ENCODE measurements at regions not wholly inside any gene's neighbourhood (a gene's known extent, or its start where the extent isn't known, plus 50 kb on each side); places are given as distances from the start of the nearest gene placed in this dataset.
"Not testable (repeated sequence)": the region's sequence is repeated elsewhere in the genome, so short reads cannot be mapped to it uniquely, and the experiment has no call there.

DNA sequence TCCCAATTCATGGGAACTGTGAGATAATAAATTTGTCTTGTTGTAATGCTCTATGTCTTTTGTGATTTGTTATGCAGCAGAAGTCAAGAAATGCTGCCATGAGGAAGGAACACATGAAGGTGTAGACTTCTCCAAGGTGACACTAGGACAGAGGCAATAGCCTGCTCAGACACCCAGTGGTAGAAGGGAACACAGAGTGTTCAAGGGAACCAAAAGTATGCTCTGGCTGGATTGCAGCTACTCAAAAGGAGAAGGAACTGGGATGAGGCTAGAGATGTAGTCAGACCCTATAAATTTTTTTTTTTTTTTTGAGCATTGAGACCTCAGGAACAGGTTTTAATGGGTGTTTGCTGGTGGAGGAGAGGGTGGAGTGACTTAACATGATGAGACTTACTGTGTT is 232.5 kb downstream of the PARP8 start:
- no peak overlapping the region for H3K4me3 ChIP-seq (ENCODE audit: low read length)
- no peak for TF ChIP-seq ZNF274 (IDR thresholded peaks at IDR 0.05; ENCODE audit: low read depth, low read length)

DNA sequence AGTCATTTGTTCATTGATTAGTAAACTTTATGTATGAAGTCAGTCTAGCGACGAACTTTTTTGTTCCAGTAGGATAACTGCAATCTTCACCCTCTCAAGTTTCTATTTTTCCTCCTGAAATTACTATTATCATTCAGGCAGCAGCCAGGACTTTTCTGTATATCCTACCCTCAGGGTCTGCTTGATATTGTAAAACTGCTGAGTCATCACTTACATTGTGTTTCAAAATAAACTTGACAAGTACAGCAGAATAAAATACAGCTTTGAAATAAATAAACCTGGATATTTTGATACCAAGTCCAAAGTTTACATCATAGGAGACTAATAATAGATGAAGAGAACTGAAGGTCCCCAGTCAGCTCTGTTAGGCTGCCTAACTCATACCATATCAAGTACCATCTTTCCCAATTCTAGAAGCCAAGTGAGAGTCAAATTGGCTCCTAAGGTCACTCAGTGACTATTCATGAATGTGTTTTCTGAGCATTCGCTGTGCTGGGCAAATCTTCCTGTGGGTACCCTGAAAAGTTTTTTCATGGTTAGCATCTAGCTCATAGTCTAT is 234.6 kb downstream of the PARP8 start:
- TF ChIP-seq ZNF274 (IDR thresholded peaks at IDR 0.05; ENCODE audit: low read depth, low read length), result no peak
- H3K4me3 ChIP-seq (ENCODE audit: low read length), result no peak overlapping the region

DNA sequence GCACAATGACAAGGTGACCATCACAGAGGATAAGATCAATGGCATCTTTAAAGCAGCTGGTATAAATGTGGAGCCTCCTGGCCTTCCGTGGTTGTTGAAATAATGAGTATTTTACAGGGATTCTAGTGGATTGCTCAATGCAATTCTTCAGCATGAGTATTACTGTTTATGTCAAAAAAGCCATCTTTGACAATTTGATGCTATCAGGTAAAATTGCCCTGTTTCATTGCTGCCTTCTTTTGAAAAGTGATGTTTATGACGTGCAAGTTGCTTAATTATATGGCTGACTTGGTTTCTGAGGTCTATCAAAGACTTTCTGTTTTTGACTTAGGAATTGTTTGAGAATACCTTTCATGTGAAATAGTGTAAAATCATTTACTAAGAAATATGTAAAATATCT is 237.2 kb downstream of the PARP8 start:
- no peak overlapping the region for H3K4me3 ChIP-seq (ENCODE audit: low read length)
- TF ChIP-seq ZNF274 (IDR thresholded peaks at IDR 0.05; ENCODE audit: low read depth, low read length), result no peak

DNA sequence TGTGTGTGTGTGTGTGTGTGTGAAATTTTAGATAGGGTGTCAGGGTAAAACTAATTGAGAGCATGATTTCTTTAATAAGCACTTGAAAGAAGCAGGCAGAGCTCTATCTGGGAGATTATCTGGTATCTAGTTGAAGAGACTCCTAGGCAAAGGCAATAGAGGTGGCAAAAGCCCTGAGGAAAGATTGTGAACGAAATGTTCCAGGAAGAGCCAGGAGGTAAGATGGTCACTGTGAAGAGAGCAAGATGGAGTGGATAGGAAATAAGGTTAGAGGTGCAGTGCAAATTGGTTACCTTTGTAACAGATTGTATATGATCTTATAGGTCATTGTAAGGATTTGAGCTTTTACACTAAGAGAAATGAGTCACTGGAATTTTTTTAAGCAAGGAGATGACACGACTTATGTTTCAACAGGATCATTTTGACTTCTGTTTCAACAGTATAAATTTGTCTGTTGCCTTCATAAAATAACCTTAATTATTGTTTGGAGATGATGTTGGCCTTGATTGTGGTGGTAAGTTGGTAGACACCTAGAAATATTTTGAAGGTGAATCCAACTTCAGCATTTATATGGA is 239.6 kb downstream of the PARP8 start:
- H3K4me3 ChIP-seq (ENCODE audit: low read length), result no peak overlapping the region
- no peak for TF ChIP-seq ZNF274 (IDR thresholded peaks at IDR 0.05; ENCODE audit: low read depth, low read length)

DNA sequence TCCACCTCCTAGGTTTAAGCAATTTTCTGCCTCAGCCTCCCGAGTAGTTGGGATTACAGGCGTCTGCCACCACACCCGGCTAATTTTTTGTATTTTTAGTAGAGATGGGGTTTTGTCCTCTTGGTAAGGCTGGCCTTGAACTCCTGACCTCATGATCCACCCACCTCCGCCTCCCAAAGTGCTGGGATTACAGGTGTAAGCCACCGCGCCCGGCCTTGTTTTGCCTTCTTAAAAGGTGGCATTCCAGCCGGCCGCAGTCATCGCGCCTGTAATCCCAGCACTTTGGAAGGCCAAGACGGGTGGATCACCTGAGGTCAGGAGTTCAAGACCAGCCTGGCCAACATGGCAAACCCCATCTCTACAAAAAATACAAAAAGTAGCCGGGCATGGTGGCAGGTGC is 253.7 kb downstream of the PARP8 start:
- not testable (repeated sequence) for H3K4me3 ChIP-seq (ENCODE audit: low read length)

DNA sequence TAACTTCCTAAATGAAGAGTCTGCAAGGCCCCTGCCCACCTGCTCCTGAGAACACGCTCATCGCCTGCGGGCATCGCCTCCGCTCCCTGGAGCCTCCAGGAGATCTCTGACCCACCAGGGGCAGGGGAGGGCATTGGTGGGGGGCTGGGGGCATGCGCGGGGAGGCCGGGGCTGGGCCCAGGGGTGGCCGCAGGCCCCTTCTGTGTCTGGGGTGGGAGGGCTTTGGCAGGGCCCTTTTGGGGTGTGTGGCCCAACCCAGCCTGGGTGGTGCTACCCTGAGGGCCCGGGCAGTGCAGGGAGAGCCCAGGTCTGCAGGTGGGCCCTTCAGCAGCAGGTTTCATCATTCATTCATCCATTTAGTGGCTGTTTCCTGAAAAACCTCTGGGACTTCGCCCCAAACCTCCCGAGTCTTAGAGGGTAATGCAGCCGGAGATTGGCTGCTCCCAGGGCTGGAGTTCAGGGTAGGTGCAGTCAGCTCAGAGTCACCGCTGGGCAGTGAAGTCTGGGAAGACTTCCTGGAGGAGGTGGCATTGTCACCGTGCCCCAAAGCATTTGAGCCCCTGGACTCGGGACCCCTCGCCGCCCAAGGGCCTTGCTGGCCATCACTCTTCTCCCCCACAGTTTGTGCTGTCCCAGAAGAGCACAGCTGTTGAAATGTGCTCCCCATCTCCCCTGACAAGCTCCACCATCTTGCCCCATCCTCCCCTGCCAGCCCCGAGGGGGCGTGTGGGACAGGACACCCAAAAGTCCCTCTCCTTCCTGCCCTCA is 255.1 kb downstream of the PARP8 start:
- TF ChIP-seq ZNF274 (IDR thresholded peaks at IDR 0.05; ENCODE audit: low read depth, low read length), result no peak
- H3K4me3 ChIP-seq (ENCODE audit: low read length), result no peak overlapping the region

DNA sequence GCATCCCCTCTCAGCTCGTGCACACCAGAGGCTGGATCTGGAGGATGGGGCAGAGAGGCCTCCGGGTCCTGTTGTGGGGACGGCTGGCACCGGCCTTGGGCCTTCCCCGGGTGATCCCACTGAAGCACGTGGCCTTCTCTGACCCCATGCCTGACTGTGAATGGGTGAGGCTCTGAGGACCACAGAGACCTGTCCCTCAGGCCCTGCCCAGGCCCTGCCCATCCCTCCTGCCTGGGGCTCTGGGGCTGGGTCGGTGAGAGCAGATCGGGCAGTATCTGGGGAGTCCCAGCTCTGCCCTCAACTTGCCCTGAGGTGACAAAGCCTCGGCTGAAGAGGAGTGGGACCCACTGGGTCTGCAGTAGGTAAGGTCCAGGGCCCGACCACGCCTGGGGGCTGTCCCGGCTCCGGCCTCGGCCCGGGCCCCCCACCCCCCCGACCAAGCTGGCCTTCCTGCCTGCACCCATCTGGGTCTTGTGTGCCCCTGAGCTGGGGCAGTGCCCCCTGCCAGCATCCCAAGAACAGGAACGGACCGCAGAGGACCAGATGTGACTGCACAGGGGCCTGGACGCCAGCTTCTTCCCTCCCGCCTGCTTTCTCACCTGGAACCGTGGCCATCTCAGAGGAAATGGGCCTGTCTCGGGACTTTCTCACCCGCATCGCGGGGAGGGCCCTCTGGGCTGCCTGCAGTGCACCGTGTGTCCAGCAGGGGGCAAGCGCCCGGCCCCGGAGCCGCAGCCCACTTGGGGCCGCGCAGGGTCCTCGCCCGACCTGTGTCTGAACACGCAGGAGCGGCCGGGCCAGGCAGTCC is 255.9 kb downstream of the PARP8 start:
- H3K4me3 ChIP-seq (ENCODE audit: low read length), result not testable (repeated sequence)

DNA sequence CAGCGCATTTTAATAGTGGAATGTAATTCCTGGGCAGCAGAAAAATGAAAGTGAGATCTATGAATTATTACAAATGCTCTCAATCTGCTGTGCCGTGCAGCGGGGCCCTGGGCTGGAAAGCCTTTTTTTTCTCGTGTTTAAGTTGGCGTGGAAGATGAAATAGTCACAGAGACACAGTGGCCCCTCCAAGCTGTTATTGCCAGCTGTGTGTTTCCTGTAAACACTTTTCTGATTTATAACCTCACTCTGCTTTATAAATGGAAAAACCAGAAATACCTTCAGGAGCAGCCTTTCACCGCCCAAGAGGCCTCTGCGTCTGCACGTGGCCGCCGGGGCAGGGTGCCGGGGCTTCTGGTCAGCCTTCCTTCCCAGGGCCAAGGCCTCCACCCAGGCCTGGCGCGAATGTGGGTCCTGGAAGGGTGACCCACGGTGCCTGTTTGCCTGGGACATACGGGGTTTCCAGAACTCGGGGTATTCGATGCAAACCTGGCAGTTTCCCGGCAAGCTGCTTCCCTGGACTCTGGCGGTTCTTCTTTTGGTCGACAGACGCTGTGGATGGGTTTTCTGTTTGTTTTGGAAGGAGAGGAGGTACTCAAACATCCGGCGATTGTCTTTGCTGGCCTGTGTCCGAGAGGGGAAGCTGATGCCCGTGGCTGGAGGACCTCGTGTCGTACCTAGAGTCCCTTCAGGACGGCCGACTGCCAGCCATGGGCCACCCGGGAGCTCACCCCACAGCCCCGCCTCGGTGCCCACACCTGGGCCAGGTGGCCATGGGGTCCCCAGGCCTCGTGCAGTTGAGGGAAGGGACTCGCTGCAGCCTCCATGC is 256.7 kb downstream of the PARP8 start:
- H3K4me3 ChIP-seq (ENCODE audit: low read length), result no peak overlapping the region
- no peak for TF ChIP-seq ZNF274 (IDR thresholded peaks at IDR 0.05; ENCODE audit: low read depth, low read length)

DNA sequence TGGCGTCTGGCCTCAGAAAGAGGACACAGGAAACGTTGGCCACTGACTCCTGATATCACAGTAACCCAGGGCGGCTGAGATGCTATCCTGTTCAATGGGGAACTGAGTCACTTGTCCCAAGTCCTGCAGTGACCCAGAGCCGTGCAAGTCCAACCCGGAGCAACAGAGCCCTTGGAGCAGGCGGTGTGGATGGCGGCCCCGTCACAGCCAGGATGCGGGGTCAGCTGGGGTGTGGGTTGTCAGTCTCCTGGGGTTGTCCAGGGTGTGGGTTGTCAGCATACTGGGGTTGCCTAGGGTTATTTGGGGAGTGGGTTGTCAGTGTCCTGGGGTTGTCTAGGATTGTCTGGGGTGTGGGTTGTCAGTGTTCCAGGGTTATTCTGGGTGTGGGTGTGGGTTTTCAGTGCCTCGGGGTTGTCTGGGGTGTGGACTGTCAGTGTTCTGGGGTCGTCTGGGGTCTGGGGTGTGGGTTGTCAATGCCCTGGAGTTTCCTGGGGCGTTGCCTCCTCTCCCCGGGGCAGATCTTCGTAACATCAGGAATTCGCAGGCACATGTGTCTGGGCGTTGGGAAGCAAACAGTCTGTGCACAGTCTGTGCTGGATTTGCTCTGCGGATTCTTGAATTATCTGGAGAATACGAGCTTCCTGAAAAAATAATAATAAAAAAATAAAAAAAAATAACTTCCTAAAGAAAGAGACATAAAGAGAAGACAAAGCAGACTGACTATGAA is 257.5 kb downstream of the PARP8 start:
- H3K4me3 ChIP-seq (ENCODE audit: low read length), result no peak overlapping the region
- no peak for TF ChIP-seq ZNF274 (IDR thresholded peaks at IDR 0.05; ENCODE audit: low read depth, low read length)

DNA sequence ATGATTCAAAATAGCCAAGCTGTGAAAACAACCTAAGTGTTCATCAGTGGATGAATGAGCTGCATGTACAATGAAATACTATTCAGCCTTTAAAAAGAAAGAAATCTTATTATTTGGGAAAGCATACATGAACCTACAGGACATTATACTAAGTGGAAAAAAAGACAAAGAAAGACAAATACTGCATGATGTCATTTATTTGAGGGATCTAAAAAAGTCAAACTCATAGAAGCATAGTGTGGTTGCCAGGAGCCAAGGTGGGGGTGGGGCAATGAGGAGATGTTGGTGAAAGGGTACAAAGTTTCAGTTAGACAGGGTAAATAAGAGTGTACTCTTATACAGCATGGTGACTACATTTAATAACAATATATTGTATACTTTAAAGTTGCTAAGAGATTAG is 261.5 kb downstream of the PARP8 start:
- H3K4me3 ChIP-seq (ENCODE audit: low read length), result no peak overlapping the region
- TF ChIP-seq ZNF274 (IDR thresholded peaks at IDR 0.05; ENCODE audit: low read depth, low read length), result no peak

DNA sequence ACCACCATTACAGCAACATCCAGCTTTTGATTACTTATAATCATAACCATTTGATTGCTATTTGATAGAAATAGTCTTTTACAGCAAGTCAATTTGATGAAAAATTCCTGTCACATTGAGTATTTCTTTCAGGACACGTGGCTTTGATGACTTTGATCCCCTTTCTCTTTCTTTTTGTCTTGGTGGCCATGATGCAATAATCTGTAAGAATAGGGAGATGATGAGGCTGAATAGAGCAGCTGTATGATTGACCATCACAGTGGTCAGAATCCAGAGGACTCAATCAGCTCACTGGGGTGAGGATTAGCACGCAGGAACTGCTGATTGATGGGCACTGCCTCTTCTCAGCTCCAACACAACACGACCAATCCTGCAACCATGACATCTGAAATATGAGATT is 262.7 kb downstream of the PARP8 start:
- H3K4me3 ChIP-seq (ENCODE audit: low read length), result no peak overlapping the region
- no peak for TF ChIP-seq ZNF274 (IDR thresholded peaks at IDR 0.05; ENCODE audit: low read depth, low read length)

DNA sequence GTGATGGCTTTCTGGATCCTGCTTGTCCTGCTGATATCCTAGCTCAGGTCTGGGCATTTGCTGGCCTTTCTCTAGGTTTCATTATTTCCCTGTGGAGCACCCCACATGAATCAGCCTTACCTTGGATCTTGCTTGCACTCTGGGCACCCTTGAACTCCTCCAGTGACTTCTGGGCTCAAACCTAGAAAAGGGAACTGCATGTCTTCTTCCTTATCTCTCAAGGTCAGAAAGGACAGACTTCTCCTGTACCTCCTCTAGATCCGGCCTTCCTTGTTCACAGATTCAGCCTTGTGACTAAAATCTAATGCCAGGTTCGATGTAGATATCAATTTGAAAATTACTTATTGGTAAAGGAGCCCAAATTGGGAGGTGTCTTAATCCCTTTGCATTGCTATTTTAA is 267.9 kb downstream of the PARP8 start:
- H3K4me3 ChIP-seq (ENCODE audit: low read length), result no peak overlapping the region
- TF ChIP-seq ZNF274 (IDR thresholded peaks at IDR 0.05; ENCODE audit: low read depth, low read length), result no peak

DNA sequence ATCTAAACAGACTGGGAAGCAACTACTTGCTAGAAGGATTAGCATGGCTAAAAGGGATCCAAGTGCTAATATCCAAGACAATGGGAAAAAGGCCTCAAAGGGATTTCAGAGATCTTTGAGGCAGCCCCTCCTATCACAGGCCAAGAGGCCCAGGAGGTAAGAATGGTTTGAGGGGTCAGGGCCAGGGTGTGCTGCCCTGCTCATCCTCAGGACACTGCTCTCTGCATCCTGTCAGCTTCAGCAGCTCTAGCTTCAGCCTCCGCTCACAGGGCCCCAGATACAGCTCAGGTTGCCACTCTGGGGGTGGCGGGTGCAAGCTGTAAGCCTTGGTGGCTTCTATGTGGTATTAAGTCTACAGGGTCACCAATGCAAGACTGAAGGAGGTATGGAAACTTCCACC is 278.7 kb downstream of the PARP8 start:
- TF ChIP-seq ZNF274 (IDR thresholded peaks at IDR 0.05; ENCODE audit: low read depth, low read length), result no peak

More for the DNA sequence above, 278.7 kb downstream of the PARP8 start:
- H3K4me3 ChIP-seq (ENCODE audit: low read length), result no peak overlapping the region
